Stimulated activated naive CD8-positive, alpha-beta T cell treated with anti-CD3 and anti-CD28 coated beads, Interleukin-15, Interleukin-2, amounts not matched to agents 100 ng/mL and 50 ng/mL, for 24 hours (primary cell): ENCODE measurements at regions not wholly inside any gene's neighbourhood (a gene's known extent, or its start where the extent isn't known, plus 50 kb on each side); places are given as distances from the start of the nearest gene placed in this dataset.

ENCODE experiments used
- H3K27ac Mint-ChIP-seq: one replicate; pipeline ENCODE4 v1.8.0; 2021; ENCODE audit warnings: mild to moderate bottlenecking, mixed read lengths
- H3K27me3 Mint-ChIP-seq: one replicate; pipeline ENCODE4 v1.8.0; 2021; ENCODE audit warnings: mixed read lengths
- H3K36me3 Mint-ChIP-seq: one replicate; pipeline ENCODE4 v1.8.0; 2021; ENCODE audit warnings: low read depth, mixed read lengths
- H3K4me1 Mint-ChIP-seq: one replicate; pipeline ENCODE4 v1.8.0; 2021; ENCODE audit warnings: low read depth, mixed read lengths
- H3K4me3 Mint-ChIP-seq: one replicate; pipeline ENCODE4 v1.8.0; 2021; ENCODE audit warnings: mild to moderate bottlenecking, mixed read lengths
- H3K9me3 Mint-ChIP-seq: one replicate; pipeline ENCODE4 v1.8.0; 2021; ENCODE audit warnings: mixed read lengths

DNA sequence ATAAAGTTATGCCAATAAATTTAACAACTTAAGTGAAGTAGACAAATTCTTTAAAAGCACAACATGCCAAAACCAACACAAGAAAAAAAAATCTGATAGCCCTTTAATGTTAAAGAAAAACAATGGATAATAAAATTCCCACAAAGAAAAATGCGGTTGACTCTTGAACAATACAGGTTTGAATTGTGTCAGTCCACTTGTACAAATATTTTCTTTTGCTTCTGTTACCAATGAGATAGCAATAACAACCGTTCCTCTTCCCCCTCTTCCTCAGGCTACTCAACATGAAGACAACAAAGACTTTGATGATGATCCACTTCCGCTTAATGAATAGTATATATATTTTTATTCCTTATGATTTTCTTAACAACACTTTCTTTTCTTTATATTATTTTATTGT lies 283.9 kb upstream of the MAN1A1 start:
- Mint-ChIP-seq H3K4me3 (no peak overlapping the region), H3K4me1 (peaks cover 5% of the 10 kb centered on the region), H3K27ac (no peak overlapping the region), H3K27me3 (peaks cover 3% of the 10 kb centered on the region), H3K9me3 (no peaks in the 10 kb centered on the region), H3K36me3 (no peaks in the 10 kb centered on the region)

DNA sequence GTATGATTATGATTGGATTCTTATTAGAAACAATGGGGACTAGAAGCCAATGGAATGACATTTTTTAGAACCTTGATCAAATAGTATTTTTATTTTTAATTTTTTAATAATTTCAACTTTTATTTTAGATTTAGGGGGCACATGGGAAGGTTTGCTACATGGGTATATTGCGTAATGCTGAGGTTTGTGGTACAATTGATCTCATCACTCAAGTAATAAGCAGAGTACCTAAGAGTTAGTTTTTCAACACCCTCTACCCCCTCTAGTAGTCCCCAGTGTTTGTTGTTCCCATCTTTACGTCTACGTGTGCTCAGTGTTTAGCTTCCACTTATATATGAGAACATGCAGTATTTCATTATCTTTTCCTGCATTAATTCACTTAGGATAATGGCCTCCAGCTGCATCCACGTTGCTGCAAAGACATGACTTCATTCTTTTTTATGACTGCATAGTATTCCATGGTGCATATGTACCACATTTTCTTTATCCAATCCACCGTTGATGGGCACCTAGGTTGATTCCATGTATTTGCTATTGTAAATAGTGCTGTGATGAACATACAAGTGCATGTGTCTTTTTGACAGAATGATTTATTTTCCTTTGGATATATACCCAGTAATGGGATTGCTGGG lies 281.1 kb upstream of the MAN1A1 start:
- peaks cover 3% of the 10 kb centered on the region for H3K27me3 Mint-ChIP-seq
- H3K9me3 Mint-ChIP-seq, result no peaks in the 10 kb centered on the region
- H3K27ac Mint-ChIP-seq, result no peak overlapping the region
- no peaks in the 10 kb centered on the region for H3K36me3 Mint-ChIP-seq
- no peak overlapping the region for H3K4me3 Mint-ChIP-seq
- no peaks in the 10 kb centered on the region for H3K4me1 Mint-ChIP-seq

DNA sequence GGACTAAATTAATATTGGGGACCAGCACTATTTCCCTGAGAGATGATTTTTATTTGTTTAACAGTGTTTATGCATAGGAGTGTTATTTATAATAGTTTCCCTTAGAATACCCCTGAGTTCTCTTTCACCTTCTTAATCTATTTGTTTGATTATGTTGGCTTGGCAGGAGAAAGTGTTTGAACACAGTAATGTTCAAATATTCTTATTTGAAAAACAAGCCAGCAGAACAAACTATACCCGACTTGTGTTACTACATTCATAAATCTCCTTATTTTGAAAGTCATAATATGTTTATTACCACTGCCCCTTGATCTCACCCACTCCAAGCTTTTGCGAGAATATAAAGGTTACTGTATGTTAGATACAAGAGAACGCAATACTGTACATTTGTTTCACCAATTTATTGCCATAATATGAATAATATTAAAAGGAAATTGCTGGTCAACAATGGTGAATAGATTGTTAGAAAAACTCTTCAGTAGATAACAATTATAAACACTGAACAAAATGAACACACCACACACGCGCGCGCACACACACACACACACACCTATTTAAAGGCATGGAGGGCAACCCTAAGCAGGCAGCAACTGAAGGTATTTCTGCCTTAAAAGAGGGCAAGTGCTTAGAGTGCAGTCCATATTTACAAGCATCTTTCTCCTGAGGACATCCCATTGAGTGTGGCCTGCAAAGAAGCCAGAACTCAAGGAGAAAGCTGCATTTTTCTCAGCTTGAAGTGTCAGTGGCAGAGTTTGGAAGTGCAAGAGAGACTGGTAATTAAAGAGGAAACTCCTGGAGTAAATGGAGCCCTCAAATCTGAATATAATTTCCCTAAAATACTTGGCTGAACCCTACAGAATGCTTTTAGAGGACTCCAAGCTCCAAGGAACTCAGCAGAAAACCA lies 279.4 kb upstream of the MAN1A1 start:
- Mint-ChIP-seq H3K36me3 (no peaks in the 10 kb centered on the region), H3K27ac (no peak overlapping the region), H3K9me3 (no peaks in the 10 kb centered on the region), H3K4me1 (no peaks in the 10 kb centered on the region), H3K27me3 (peaks cover 3% of the 10 kb centered on the region), H3K4me3 (no peak overlapping the region)

DNA sequence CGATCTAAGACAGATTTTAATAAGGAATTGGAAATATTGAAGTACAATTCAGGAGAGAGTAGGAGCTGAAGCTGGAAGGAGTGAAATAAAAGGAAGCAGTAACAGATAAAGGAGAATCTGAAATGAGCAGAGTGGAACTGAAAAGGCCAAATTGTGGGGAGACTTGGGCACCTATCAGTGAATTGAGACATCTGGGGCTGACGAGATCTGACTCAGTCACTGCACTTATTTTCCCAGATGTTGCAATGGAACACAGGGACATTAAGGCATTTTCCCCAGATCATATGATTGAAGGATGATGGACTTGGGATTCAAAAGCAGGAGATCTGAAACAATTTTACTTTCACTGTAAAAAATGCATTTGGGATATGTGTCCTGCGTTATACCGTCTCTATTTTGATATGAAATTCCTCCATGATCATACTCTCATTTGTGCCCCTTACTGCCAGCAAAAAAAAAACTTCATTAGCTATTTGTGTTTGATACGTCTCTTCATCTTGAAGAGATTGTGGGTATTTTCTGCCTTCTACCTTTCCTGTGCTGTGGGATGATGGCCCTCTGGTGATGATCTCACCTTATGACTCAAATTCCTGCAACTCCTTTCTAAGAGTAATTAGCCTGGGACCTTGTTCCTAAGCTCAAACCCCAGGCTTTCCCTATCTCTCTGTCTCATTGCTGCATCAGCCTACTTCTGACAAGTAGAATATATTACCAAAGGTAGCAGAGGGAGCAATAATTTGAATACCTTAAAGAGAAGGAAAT lies 278.5 kb upstream of the MAN1A1 start:
- no peaks in the 10 kb centered on the region for H3K9me3 Mint-ChIP-seq
- no peaks in the 10 kb centered on the region for H3K36me3 Mint-ChIP-seq
- H3K27ac Mint-ChIP-seq, result no peak overlapping the region
- no peak overlapping the region for H3K4me3 Mint-ChIP-seq
- peaks cover 3% of the 10 kb centered on the region for H3K27me3 Mint-ChIP-seq
- H3K4me1 Mint-ChIP-seq, result no peaks in the 10 kb centered on the region

DNA sequence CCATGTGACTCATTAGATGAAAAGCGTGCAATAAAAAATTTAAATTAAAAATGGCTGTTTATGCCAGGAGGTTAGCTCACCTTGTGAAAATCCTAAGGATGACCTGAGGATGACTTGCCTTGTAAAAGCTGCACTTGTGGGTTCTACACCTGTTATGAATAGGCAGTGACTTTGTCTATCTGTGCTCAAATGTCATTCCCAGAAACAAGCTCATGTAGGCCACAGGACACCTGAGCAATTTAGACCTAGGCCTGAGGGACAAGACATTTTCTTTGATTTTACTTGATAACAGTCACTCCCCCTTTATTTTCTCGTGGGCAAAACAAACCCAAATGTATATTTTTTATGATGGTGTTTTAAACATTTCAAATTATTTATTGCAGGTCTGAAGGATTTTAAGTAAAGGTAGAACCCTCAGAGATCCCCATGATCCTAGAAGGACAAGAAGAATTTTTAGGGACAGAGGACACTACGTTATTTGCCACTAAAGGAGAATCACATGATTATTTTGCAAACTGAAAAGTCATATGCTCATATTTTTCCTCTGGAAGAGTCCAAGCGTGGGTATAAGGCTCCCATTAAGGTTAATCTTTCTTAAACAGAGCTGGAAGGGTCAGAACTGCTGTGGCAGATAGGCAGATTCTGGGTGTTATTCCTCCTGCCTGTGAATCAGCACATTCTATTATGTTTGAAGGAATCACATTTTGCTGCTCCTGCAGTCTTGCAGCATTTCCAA lies 277.5 kb upstream of the MAN1A1 start:
- H3K4me1 Mint-ChIP-seq, result no peaks in the 10 kb centered on the region
- no peak overlapping the region for H3K27ac Mint-ChIP-seq
- peaks cover 3% of the 10 kb centered on the region for H3K27me3 Mint-ChIP-seq
- H3K9me3 Mint-ChIP-seq, result no peaks in the 10 kb centered on the region
- H3K4me3 Mint-ChIP-seq, result no peak overlapping the region
- H3K36me3 Mint-ChIP-seq, result no peaks in the 10 kb centered on the region

DNA sequence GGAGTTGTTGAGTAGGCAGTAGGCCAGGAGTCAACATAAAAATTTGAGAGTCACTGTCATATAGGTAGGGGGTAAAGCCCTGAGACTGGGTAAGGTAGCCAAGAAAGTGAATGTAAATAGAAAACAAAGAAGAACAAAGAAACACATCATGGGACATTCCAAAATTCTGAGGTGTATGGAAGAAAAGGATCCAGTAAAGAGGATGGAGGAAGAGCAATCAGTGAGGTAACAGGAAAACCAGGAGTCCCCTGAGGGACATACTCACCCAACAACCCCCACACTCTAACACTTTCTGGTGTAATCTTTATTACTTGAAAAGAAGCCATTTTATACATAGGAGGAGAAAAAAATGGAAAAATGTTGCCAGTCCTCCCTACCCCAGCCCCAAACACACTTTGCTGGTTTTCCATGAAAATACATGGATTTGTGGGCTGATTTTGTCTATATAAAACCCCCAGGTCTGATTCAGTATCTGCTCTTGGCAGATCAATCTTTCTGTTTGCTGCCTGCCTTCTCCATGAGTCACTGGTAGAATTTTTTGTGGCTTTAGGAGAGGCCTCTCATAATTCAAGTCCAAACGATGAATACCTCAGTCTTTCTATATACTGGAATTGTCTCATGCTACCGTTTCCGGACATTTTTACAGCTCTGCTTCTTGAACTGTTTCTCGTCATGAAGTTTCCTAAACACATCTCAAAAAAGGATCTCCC lies 271.4 kb upstream of the MAN1A1 start:
- H3K27me3 Mint-ChIP-seq, result no peaks in the 10 kb centered on the region
- H3K36me3 Mint-ChIP-seq, result no peaks in the 10 kb centered on the region
- no peaks in the 10 kb centered on the region for H3K4me1 Mint-ChIP-seq
- H3K27ac Mint-ChIP-seq, result no peak overlapping the region
- no peak overlapping the region for H3K4me3 Mint-ChIP-seq
- peaks cover 6% of the 10 kb centered on the region for H3K9me3 Mint-ChIP-seq

DNA sequence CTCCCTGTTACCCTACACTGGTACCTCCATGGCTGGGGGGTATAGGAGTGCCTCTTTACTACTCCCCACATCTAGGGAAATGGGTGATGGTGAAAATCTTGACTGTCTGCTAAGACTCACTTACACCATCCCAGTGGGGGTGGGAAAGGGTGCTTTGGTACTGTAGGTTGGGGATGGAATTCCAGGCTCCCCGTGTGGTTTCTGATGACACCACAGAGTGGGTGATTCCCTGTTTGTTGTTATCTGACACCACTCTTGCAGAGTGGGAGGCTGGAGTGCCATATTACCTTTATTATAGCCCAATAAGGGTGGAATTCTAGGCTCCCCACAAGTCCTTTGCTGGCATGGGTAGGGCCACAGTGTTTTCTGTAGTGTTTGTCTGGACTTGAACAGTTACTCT lies 264.6 kb upstream of the MAN1A1 start:
- Mint-ChIP-seq H3K4me3 (no peak overlapping the region), H3K27ac (no peak overlapping the region), H3K27me3 (no peaks in the 10 kb centered on the region)

DNA sequence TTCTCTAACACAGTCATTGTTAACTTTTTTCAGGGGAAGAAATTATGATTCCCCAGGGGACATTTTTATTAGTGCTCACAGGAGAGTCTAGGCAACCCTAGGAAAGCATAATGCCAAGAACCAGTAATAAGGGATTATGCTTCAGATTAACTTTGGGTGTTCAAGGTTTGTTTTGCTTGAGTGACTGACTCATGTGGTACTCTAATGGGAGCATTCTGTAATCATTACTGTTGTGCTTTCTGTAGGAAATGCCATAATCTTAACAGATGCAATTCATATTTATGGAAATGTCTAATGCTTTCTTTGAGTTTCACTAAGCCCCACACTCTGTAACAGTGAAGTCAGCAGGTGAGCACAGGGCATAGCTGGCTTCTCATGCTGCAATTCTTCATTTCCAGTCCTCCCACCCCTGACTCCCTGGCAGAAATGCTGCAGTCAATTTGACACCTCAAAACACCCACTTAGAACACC lies 263.4 kb upstream of the MAN1A1 start:
- H3K4me1 Mint-ChIP-seq, result no peaks in the 10 kb centered on the region

More for the DNA sequence above, 264.6 kb upstream of the MAN1A1 start:
- H3K9me3 Mint-ChIP-seq, result no peaks in the 10 kb centered on the region
- H3K4me1 Mint-ChIP-seq, result no peaks in the 10 kb centered on the region
- H3K36me3 Mint-ChIP-seq, result no peaks in the 10 kb centered on the region

DNA sequence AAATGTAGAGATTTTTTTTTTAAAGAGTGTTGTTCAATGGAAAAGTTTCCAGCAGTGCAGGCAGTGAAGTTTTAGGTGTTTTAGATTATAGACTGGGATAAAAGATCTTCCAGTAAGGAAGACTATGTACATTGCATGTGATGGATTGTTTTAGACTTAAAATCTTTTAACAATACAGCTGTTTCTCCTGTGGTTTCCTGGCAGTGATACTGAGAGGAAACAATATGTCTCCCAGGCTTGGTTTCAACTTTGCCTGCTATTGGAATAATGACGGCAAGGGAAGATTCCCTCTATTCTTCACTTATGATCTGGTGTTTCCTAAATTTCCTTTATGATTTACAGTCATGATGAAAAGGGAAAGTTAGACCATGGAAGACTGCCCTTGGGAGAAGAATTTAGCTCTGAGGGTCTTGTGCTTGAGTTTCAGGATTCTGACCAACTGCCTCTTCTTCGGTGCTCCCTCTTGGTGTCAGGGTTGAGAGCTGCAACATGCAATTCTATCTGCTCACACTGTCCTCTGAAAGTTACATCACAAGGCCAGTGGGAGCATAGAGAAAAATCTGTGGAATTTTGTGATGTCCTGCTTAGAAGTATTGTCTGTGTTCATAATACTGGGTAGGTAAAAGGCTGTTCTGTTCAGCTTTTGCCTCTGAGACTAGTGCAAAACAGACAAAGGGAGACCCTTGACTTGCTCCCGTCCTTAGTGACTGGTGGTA lies 262.8 kb upstream of the MAN1A1 start:
- Mint-ChIP-seq H3K27me3 (no peaks in the 10 kb centered on the region), H3K4me3 (no peak overlapping the region), H3K36me3 (no peaks in the 10 kb centered on the region), H3K9me3 (no peaks in the 10 kb centered on the region), H3K4me1 (no peaks in the 10 kb centered on the region), H3K27ac (no peak overlapping the region)

More for the DNA sequence above, 263.4 kb upstream of the MAN1A1 start:
- no peak overlapping the region for H3K4me3 Mint-ChIP-seq
- H3K9me3 Mint-ChIP-seq, result no peaks in the 10 kb centered on the region
- no peaks in the 10 kb centered on the region for H3K36me3 Mint-ChIP-seq
- H3K27ac Mint-ChIP-seq, result no peak overlapping the region
- H3K27me3 Mint-ChIP-seq, result no peaks in the 10 kb centered on the region

DNA sequence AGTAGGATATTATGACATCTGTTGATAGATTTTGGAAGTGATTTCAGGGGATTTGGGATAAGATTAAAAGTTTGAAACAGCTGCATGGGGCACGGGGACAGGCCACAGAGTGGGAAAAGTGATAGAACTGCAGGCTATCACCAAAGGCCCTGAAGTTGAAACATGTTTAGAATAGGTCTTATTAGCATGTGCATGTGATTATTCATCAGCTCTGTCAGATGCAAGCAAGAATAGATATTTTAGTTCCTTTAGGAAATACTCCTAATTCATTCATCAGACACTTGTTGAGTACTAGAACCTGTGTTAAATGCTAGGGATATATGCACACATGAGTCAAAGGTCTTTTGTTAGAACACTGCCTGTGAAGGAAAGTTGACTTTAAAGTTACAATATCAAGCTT lies 261.2 kb upstream of the MAN1A1 start:
- Mint-ChIP-seq H3K27me3 (no peaks in the 10 kb centered on the region), H3K4me3 (no peak overlapping the region), H3K9me3 (no peaks in the 10 kb centered on the region), H3K36me3 (no peaks in the 10 kb centered on the region), H3K4me1 (no peaks in the 10 kb centered on the region), H3K27ac (no peak overlapping the region)

DNA sequence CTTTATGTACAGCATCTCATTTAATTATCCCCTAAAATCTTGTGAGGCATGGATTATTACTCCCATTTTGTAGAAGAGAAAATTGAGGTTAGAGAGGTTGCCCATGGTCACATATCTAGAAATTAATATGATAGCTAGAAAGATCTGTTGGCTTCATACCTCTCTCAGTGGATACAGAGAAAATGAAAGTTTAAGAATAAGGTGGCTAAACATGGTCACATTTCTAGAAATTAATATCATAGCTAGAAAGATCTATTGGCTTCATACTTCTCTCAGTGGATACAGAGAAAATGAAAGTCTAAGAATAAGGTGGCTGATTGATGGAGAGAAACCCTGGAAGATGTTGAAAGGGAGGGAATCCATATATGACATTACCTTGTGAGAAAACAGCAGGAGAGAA lies 260.7 kb upstream of the MAN1A1 start:
- Mint-ChIP-seq H3K4me3 (no peak overlapping the region), H3K27ac (no peak overlapping the region), H3K27me3 (no peaks in the 10 kb centered on the region), H3K4me1 (no peaks in the 10 kb centered on the region), H3K9me3 (no peaks in the 10 kb centered on the region), H3K36me3 (no peaks in the 10 kb centered on the region)

DNA sequence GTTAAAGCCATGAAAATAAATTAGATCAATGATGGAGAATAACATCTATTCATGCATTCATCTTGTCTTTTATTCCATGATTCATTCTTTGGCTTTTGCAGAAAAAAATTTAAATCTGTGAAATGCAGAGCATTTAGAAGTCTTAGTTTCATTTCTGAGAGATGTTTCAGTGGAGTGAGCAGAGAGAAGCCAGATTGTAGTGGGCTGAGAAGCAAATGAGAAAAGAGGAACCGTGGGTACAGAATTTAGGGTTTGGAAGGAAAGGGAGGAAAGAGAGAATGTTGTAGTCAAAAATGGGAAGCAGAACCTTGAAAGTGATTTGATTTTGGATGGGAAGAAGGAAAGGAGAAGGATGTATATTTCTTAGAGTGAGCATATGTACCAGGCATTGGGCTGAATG lies 260.3 kb upstream of the MAN1A1 start:
- H3K9me3 Mint-ChIP-seq, result no peaks in the 10 kb centered on the region
- no peak overlapping the region for H3K4me3 Mint-ChIP-seq
- H3K4me1 Mint-ChIP-seq, result no peaks in the 10 kb centered on the region
- no peaks in the 10 kb centered on the region for H3K36me3 Mint-ChIP-seq
- H3K27me3 Mint-ChIP-seq, result no peaks in the 10 kb centered on the region
- no peak overlapping the region for H3K27ac Mint-ChIP-seq

DNA sequence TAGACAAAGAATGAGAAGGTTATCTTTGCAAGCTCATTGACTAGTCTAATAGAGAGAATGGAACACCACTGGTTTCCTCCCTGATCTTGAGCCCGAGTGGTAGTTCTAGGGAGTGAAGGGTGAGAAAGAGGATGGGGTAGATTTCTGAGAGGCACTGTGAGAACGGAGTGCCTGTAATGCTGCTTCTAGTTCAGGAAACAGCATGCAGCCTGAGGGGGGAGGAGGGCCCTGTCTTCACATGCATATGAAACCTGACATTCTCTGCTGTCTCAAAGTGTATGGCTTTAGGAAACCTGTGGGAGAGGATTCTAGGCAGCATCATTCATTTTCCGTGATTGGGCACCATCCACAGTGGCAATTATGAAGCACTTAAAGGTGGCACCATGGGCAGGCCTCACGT lies 259.4 kb upstream of the MAN1A1 start:
- H3K9me3 Mint-ChIP-seq, result no peaks in the 10 kb centered on the region
- no peaks in the 10 kb centered on the region for H3K27me3 Mint-ChIP-seq
- no peaks in the 10 kb centered on the region for H3K4me1 Mint-ChIP-seq
- no peak overlapping the region for H3K27ac Mint-ChIP-seq
- H3K4me3 Mint-ChIP-seq, result no peak overlapping the region
- H3K36me3 Mint-ChIP-seq, result no peaks in the 10 kb centered on the region

DNA sequence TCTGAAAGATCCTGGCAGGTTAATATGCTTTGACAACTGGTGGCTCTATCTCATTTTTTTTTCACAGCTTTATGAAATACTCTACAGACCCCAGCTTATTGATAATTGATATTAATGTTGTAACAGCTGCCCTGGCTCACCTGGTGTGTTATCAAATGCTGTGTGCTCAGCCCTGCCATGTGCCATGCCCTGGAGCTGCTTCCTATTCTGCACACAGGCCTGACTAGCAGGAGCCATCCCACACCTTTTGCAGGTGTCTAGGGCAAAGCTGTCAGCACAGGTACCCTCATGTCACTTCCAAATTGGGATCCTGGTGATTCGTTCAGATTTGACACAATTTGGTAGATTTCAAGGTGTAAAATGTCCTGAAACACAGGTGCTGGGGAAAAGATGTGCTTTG lies 254.6 kb upstream of the MAN1A1 start:
- Mint-ChIP-seq H3K27me3 (no peaks in the 10 kb centered on the region), H3K4me3 (no peak overlapping the region), H3K4me1 (no peaks in the 10 kb centered on the region), H3K27ac (no peak overlapping the region), H3K36me3 (no peaks in the 10 kb centered on the region), H3K9me3 (no peaks in the 10 kb centered on the region)
